ENCODE measurements at regions not wholly inside any gene's neighbourhood (a gene's known extent, or its start where the extent isn't known, plus 50 kb on each side); places are given as distances from the start of the nearest gene placed in this dataset.

DNA sequence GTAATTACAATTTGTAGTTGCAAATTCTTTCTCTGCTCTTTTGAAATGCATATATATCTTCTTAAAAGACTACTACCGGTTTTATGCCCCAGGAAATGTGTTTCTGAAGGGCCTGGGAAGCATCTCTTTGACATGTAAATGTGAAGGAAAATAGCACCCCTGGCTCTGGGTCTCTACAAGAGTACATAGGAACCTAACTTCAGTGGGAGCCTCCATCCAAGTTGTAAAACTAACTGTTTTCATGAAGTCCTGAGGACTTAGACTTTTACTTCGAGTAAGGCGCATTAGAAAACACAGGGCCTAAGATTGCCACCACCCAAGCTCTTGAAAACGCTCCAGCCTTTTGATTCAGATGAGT lies 99.4 kb downstream of the CBLN2 start:
- H3K36me3 ChIP-seq (ENCODE audit: insufficient read depth, low read length, poor library complexity, severe bottlenecking), result no peaks in the 10 kb centered on the region
- H3K4me3 ChIP-seq (ENCODE audit: low read depth, low read length, poor library complexity, severe bottlenecking), result no peak overlapping the region
- DNase-seq (ENCODE audit: low spot score), result no peak
- TF ChIP-seq, protein P1, sequence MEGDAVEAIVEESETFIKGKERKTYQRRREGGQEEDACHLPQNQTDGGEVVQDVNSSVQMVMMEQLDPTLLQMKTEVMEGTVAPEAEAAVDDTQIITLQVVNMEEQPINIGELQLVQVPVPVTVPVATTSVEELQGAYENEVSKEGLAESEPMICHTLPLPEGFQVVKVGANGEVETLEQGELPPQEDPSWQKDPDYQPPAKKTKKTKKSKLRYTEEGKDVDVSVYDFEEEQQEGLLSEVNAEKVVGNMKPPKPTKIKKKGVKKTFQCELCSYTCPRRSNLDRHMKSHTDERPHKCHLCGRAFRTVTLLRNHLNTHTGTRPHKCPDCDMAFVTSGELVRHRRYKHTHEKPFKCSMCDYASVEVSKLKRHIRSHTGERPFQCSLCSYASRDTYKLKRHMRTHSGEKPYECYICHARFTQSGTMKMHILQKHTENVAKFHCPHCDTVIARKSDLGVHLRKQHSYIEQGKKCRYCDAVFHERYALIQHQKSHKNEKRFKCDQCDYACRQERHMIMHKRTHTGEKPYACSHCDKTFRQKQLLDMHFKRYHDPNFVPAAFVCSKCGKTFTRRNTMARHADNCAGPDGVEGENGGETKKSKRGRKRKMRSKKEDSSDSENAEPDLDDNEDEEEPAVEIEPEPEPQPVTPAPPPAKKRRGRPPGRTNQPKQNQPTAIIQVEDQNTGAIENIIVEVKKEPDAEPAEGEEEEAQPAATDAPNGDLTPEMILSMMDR (conservative IDR thresholded peaks at IDR 0.05; ENCODE audit: low read depth, low read length), result no peak
- TF ChIP-seq EZH2 (IDR thresholded peaks at IDR 0.05; ENCODE audit: borderline replicate concordance, low read depth, low read length, poor library complexity, severe bottlenecking), result no peak
- H3K4me1 ChIP-seq (ENCODE audit: insufficient read depth, low read length, poor library complexity, severe bottlenecking), result no peaks in the 10 kb centered on the region
- CTCF ChIA-PET, result no interaction called here
- POLR2A ChIA-PET (ENCODE audit: low non-redundant PET), result no interaction called here
- intact Hi-C loops (cut with micrococcal nuclease; ENCODE audit: unreplicated experiment), result loop anchor here (10.0 kb wide), 1 partner anchor 60 kb away; no protein-coding TSS in a partner anchor
- H3K27me3 ChIP-seq (replicated peaks; ENCODE audit: insufficient read depth, low read depth, low read length, poor library complexity), result no peaks in the 10 kb centered on the region
- peaks cover 3% of the 10 kb centered on the region for H3K9me3 ChIP-seq (ENCODE audit: low read depth, low read length, poor library complexity, severe bottlenecking)
- H3K27ac ChIP-seq (ENCODE audit: low read depth, low read length, poor library complexity, severe bottlenecking), result no peak overlapping the region
- BruUV-seq (replicated peaks), result no TSS peak

DNA sequence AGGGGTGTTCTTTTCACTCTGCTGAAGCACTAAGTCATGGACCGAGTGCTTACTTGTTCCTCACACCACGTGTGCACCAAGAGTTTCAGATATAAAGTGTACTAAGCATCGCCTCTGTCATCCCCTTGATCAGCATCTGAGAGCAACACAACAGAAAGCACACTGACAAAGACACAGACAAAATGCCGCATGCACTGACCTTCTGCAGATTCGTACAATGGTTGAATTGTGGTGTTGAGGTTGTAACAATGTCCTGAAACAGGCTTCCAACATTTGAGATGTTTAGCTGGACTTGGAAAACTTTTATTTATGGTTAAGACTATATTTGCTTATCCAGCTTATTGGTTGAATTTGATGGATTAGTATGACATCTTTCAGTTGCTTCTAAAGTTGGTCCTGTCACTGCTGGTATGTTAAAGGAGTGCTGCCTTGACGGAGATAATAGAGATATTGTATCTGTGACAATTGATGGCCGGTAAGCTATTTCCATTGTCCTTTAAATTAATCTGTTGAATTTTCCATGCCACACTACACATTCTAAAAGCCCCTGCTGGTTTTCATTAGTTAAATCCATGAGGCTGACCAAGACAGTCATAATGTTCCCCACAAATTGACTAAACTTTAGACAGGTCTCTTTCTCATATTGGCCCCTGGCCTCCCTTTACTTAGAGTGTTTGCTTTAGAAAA lies 99.9 kb downstream of the CBLN2 start:
- no peaks in the 10 kb centered on the region for H3K4me1 ChIP-seq (ENCODE audit: insufficient read depth, low read length, poor library complexity, severe bottlenecking)
- BruUV-seq (replicated peaks), result no TSS peak
- no peaks in the 10 kb centered on the region for H3K27me3 ChIP-seq (replicated peaks; ENCODE audit: insufficient read depth, low read depth, low read length, poor library complexity)
- POLR2A ChIA-PET (ENCODE audit: low non-redundant PET), result no interaction called here
- no peaks in the 10 kb centered on the region for H3K36me3 ChIP-seq (ENCODE audit: insufficient read depth, low read length, poor library complexity, severe bottlenecking)
- no peak for TF ChIP-seq EZH2 (IDR thresholded peaks at IDR 0.05; ENCODE audit: borderline replicate concordance, low read depth, low read length, poor library complexity, severe bottlenecking)
- TF ChIP-seq, protein P1 (conservative IDR thresholded peaks at IDR 0.05; ENCODE audit: low read depth, low read length), result no peak
- intact Hi-C loops (cut with micrococcal nuclease; ENCODE audit: unreplicated experiment), result loop anchor here (10.0 kb wide), 1 partner anchor 61 kb away; no protein-coding TSS in a partner anchor
- H3K27ac ChIP-seq (ENCODE audit: low read depth, low read length, poor library complexity, severe bottlenecking), result no peak overlapping the region
- no peak for DNase-seq (ENCODE audit: low spot score)
- peaks cover 3% of the 10 kb centered on the region for H3K9me3 ChIP-seq (ENCODE audit: low read depth, low read length, poor library complexity, severe bottlenecking)
- no peak overlapping the region for H3K4me3 ChIP-seq (ENCODE audit: low read depth, low read length, poor library complexity, severe bottlenecking)
- CTCF ChIA-PET, result no interaction called here

DNA sequence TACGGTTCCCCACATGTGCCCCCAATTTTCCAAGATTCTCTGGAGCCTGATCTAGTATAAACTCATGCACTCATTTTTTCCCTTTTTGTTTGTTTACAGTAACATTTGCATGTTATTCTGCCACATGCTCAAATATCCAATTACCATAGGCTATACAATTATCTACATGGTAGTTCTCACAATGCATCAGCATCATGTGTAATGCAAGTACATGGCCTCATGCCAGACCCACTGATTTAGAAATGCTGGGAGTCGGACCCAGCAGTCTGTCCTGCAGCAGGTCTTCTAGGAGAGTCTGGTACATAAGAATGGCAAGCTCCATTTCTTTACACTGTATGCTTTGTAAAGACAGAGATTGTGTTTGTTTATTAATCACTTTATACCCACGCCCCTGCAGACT lies 107.7 kb downstream of the CBLN2 start:
- no peaks in the 10 kb centered on the region for H3K9me3 ChIP-seq (ENCODE audit: low read depth, low read length, poor library complexity, severe bottlenecking)
- H3K4me1 ChIP-seq (ENCODE audit: insufficient read depth, low read length, poor library complexity, severe bottlenecking), result no peaks in the 10 kb centered on the region
- POLR2A ChIA-PET (ENCODE audit: low non-redundant PET), result no interaction called here
- intact Hi-C loops (cut with micrococcal nuclease; ENCODE audit: unreplicated experiment), result no loop called here
- no peak for DNase-seq (ENCODE audit: low spot score)
- H3K36me3 ChIP-seq (ENCODE audit: insufficient read depth, low read length, poor library complexity, severe bottlenecking), result no peaks in the 10 kb centered on the region
- H3K27ac ChIP-seq (ENCODE audit: low read depth, low read length, poor library complexity, severe bottlenecking), result no peak overlapping the region
- CTCF ChIA-PET, result no interaction called here
- no peaks in the 10 kb centered on the region for H3K27me3 ChIP-seq (replicated peaks; ENCODE audit: insufficient read depth, low read depth, low read length, poor library complexity)
- TF ChIP-seq, protein P1 (conservative IDR thresholded peaks at IDR 0.05; ENCODE audit: low read depth, low read length), result no peak
- BruUV-seq (replicated peaks), result no TSS peak
- H3K4me3 ChIP-seq (ENCODE audit: low read depth, low read length, poor library complexity, severe bottlenecking), result no peak overlapping the region

Data from A673 (cell line).